ENCODE measurements at regions not wholly inside any gene's neighbourhood (a gene's known extent, or its start where the extent isn't known, plus 50 kb on each side); places are given as distances from the start of the nearest gene placed in this dataset.

DNA sequence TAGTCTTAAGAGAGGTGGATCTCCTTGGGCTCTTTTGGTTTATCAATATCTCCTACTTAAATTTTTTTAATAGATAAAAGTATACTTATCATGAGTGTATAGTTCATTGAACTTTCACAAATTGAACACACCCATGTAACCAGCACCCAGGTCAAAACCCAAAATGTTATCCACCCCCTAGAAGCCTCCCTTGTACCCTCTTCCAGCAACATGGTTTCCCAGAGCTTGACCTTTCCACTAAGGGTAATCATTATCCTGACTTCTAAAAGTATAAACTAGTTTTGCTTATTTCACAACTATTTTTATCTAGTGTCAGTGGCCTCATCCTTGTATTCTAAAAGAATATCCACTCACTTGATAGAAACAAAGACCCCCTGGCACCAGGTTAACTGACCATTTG lies 106.8 kb downstream of the MDH1 start:
- TF ChIP-seq CTCF (IDR thresholded peaks at IDR 0.05): no peak
- TF ChIP-seq POLR2A (IDR thresholded peaks at IDR 0.05): no peak

All from uterus (tissue), 2 donors.